ENCODE measurements at regions not wholly inside any gene's neighbourhood (a gene's known extent, or its start where the extent isn't known, plus 50 kb on each side); places are given as distances from the start of the nearest gene placed in this dataset.

DNA sequence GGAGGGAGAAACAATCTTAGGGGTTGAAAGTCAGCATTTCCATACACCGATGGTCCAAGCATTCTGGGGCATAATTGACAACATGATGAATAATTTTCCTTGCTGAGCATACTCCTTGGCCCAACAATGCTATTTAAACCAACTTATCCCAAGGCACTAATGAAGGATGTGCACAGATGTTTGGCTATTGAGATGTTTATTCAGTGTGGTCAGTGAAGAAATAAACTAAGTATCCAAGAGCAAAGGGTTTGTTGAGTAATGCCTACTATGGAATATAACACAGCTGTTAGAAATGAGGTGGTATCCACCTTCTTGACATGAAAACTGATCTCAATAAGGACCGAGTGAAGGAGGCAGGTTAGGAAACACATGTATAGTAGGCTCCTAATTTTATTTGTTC is 53.9 kb upstream of the RAB6D start:
- H3K27ac ChIP-seq, result no peak overlapping the region
- no peaks in the 10 kb centered on the region for H3K9me3 ChIP-seq (ENCODE audit: low read depth)
- H3K4me1 ChIP-seq (ENCODE audit: insufficient read depth), result no peaks in the 10 kb centered on the region
- H3K9me2 ChIP-seq (replicated peaks; ENCODE audit: insufficient read depth), result no peaks in the 10 kb centered on the region
- no peak overlapping the region for H3K4me3 ChIP-seq
- no peaks in the 10 kb centered on the region for H4K20me1 ChIP-seq (ENCODE audit: insufficient read depth, poor library complexity, severe bottlenecking)
- H3K79me2 ChIP-seq, result no peaks in the 10 kb centered on the region
- no peak overlapping the region for H3K4me2 ChIP-seq
- peaks cover 12% of the 10 kb centered on the region for H3K27me3 ChIP-seq
- H3K36me3 ChIP-seq (replicated peaks; ENCODE audit: insufficient read depth, low read depth), result no peaks in the 10 kb centered on the region
- H2AFZ ChIP-seq, result no peak overlapping the region
- WGBS (ENCODE audit: low lambda C conversion rate, missing lambda C conversion rate), result 69% methylated on average over 2 of the region's 2 CpGs
- no peak for TF ChIP-seq EZH2phosphoT487 (IDR thresholded peaks at IDR 0.05; ENCODE audit: low read depth, severe bottlenecking, unreplicated experiment)
- TF ChIP-seq EZH2 (IDR thresholded peaks at IDR 0.05; ENCODE audit: borderline replicate concordance), result no peak
- TF ChIP-seq, protein P1, sequence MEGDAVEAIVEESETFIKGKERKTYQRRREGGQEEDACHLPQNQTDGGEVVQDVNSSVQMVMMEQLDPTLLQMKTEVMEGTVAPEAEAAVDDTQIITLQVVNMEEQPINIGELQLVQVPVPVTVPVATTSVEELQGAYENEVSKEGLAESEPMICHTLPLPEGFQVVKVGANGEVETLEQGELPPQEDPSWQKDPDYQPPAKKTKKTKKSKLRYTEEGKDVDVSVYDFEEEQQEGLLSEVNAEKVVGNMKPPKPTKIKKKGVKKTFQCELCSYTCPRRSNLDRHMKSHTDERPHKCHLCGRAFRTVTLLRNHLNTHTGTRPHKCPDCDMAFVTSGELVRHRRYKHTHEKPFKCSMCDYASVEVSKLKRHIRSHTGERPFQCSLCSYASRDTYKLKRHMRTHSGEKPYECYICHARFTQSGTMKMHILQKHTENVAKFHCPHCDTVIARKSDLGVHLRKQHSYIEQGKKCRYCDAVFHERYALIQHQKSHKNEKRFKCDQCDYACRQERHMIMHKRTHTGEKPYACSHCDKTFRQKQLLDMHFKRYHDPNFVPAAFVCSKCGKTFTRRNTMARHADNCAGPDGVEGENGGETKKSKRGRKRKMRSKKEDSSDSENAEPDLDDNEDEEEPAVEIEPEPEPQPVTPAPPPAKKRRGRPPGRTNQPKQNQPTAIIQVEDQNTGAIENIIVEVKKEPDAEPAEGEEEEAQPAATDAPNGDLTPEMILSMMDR (IDR thresholded peaks at IDR 0.05; ENCODE audit: poor library complexity), result no peak
- no peak for DNase-seq (ENCODE audit: low spot score)

GRCh38 chr2:131413785-131414184 is 49.8 kb upstream of the RAB6D start:
- Histone ChIP-seq H3K36me3 (replicated peaks; ENCODE audit: insufficient read depth, low read depth) (no peaks in the 10 kb centered on the region), H3K4me1 (ENCODE audit: insufficient read depth) (no peaks in the 10 kb centered on the region), H3K9me3 (ENCODE audit: low read depth) (no peaks in the 10 kb centered on the region), H2AFZ (no peak overlapping the region), H3K79me2 (no peaks in the 10 kb centered on the region), H4K20me1 (ENCODE audit: insufficient read depth, poor library complexity, severe bottlenecking) (no peaks in the 10 kb centered on the region), H3K9me2 (replicated peaks; ENCODE audit: insufficient read depth) (no peaks in the 10 kb centered on the region), H3K4me3 (no peak overlapping the region), H3K4me2 (no peak overlapping the region), H3K27me3 (no peaks in the 10 kb centered on the region), H3K27ac (no peak overlapping the region)
- no peak for TF ChIP-seq EZH2 (IDR thresholded peaks at IDR 0.05; ENCODE audit: borderline replicate concordance)
- TF ChIP-seq, protein P1 (IDR thresholded peaks at IDR 0.05; ENCODE audit: poor library complexity), result no peak
- no peak for TF ChIP-seq EZH2phosphoT487 (IDR thresholded peaks at IDR 0.05; ENCODE audit: low read depth, severe bottlenecking, unreplicated experiment)
- no peak for DNase-seq (ENCODE audit: low spot score)
- WGBS (ENCODE audit: low lambda C conversion rate, missing lambda C conversion rate), result 81% methylated on average over 2 of the region's 2 CpGs

Data from hepatocyte (in vitro differentiated cells).